Naive thymus-derived CD4-positive, alpha-beta T cell (primary cell): ENCODE measurements at regions not wholly inside any gene's neighbourhood (a gene's known extent, or its start where the extent isn't known, plus 50 kb on each side); places are given as distances from the start of the nearest gene placed in this dataset.

ENCODE experiments used
- ATAC-seq: fragments of 150-1000 bp; cut with Tn5 transposase; 2 replicates; pipeline ENCODE4 v1.10.0; 2021; ENCODE audit warnings: mild to moderate bottlenecking, moderate library complexity
- CTCF ChIA-PET: fragments of 350-600 bp; sonication (Branson Sonifier 250); formaldehyde crosslinking; loops from one replicate; lab custom pipeline; 2021; ENCODE audit warnings: antibody characterized with exemption; lab: Charles Lee
- POLR2A ChIA-PET: fragments of 350-600 bp; sonication (Branson Sonifier 250); formaldehyde crosslinking; loops from one replicate; lab custom pipeline; 2021; ENCODE audit warnings: antibody characterized with exemption, inconsistent platforms; lab: Charles Lee
- DNase-seq, 9 donors: peaks; one replicate each; pipeline versions ENCODE4 v3.0.0 to v3.0.0-alpha.2; 2020 to 2022; ENCODE audit warnings: mixed read lengths in 1 of 9
- H3K27ac ChIP-seq: one replicate; pipeline ENCODE4 v1.7.0; 2013; ENCODE audit warnings: mild to moderate bottlenecking, low read depth, low read length, moderate library complexity
- H3K27me3 ChIP-seq, 2 donors: one replicate each; pipeline ENCODE4 v1.7.0; 2013; ENCODE audit warnings: low read length in 2 of 2, mild to moderate bottlenecking in 2 of 2, moderate library complexity in 2 of 2; ENCODE audit not compliant: control insufficient read depth in 2 of 2, insufficient read depth in 2 of 2
- H3K36me3 ChIP-seq, 3 experiments: 1 replicate in 2 of 3; 2 replicates in 1 of 3; pipeline ENCODE4 v1.7.0; 2013; ENCODE audit warnings: low read length in 3 of 3, mild to moderate bottlenecking in 3 of 3, moderate library complexity in 1 of 3; ENCODE audit not compliant: insufficient read depth in 3 of 3, control insufficient read depth in 2 of 3
- H3K4me1 ChIP-seq, 2 donors: one replicate each; pipeline ENCODE4 v1.7.0; 2013; ENCODE audit warnings: low read length in 2 of 2, mild to moderate bottlenecking in 2 of 2, moderate library complexity in 1 of 2; ENCODE audit not compliant: control insufficient read depth in 2 of 2, insufficient read depth in 2 of 2
- H3K4me3 ChIP-seq: 2 replicates; pipeline ENCODE4 v1.7.0; 2013; ENCODE audit warnings: mild to moderate bottlenecking, low read length
- H3K9me3 ChIP-seq, 3 experiments: 1 replicate in 2 of 3; 2 replicates in 1 of 3; pipeline ENCODE4 v1.7.0; 2013; ENCODE audit warnings: low read length in 3 of 3; ENCODE audit not compliant: control insufficient read depth in 2 of 3
- H3K27ac Mint-ChIP-seq, 9 donors: one replicate each; pipeline ENCODE4 v1.8.0; 2020 to 2022; ENCODE audit warnings: mixed read lengths in 9 of 9, mild to moderate bottlenecking in 8 of 9, moderate library complexity in 5 of 9, inconsistent platforms in 2 of 9
- H3K27me3 Mint-ChIP-seq, 5 donors: one replicate each; pipeline ENCODE4 v1.8.0; 2021 to 2022; ENCODE audit warnings: mixed read lengths in 5 of 5, mild to moderate bottlenecking in 1 of 5
- H3K36me3 Mint-ChIP-seq, 5 donors: one replicate each; pipeline ENCODE4 v1.8.0; 2020 to 2022; ENCODE audit warnings: mixed read lengths in 5 of 5, mild to moderate bottlenecking in 3 of 5, inconsistent platforms in 1 of 5
- H3K4me1 Mint-ChIP-seq, 7 donors: one replicate each; pipeline ENCODE4 v1.8.0; 2020 to 2022; ENCODE audit warnings: mixed read lengths in 7 of 7, mild to moderate bottlenecking in 3 of 7, inconsistent platforms in 1 of 7
- H3K4me3 Mint-ChIP-seq, 10 donors: one replicate each; pipeline ENCODE4 v1.8.0; 2020 to 2022; ENCODE audit warnings: mild to moderate bottlenecking in 10 of 10, mixed read lengths in 10 of 10, moderate library complexity in 6 of 10, inconsistent platforms in 2 of 10
- H3K9me3 Mint-ChIP-seq, 11 donors: one replicate each; pipeline ENCODE4 v1.8.0; 2020 to 2022; ENCODE audit warnings: mixed read lengths in 11 of 11, mild to moderate bottlenecking in 4 of 11, inconsistent platforms in 1 of 11, moderate library complexity in 1 of 11
- intact Hi-C, 2 donors: fragments of 100-400 bp; cut with micrococcal nuclease; formaldehyde crosslinking; loops; one replicate each; pipeline ENCODE4 v1.15.1; 2023

GRCh38 chr13:95360464-95361097, 59.3 kb upstream of the ABCC4 start:
- H3K4me1 ChIP-seq = no peaks in the 10 kb centered on the region
- intact Hi-C loops = no loop called here
- H3K4me1 Mint-ChIP-seq = no peaks in the 10 kb centered on the region
- no peaks in the 10 kb centered on the region for H3K36me3 Mint-ChIP-seq
- no peak overlapping the region for H3K4me3 ChIP-seq
- ChIA-PET POLR2A (no interaction called here), CTCF (no interaction called here)
- DNase-seq = no peak
- H3K27me3 Mint-ChIP-seq = peaks cover 0 to 20% (median 0%) of the 10 kb centered on the region in 5 donors
- no peaks in the 10 kb centered on the region for H3K9me3 ChIP-seq
- H3K27me3 ChIP-seq = no peaks in the 10 kb centered on the region
- no peak overlapping the region for H3K27ac ChIP-seq
- H3K4me3 Mint-ChIP-seq = no peak overlapping the region
- ATAC-seq = no peak
- no peak overlapping the region for H3K27ac Mint-ChIP-seq
- no peaks in the 10 kb centered on the region for H3K36me3 ChIP-seq
- peaks cover 0 to 5% (median 0%) of the 10 kb centered on the region in 11 donors for H3K9me3 Mint-ChIP-seq

GRCh38 chr13:95361686-95362085, 60.4 kb upstream of the ABCC4 start:
- peaks cover 0 to 20% (median 0%) of the 10 kb centered on the region in 5 donors for H3K27me3 Mint-ChIP-seq
- H3K4me3 Mint-ChIP-seq = no peak overlapping the region
- DNase-seq (no peak), ATAC-seq (no peak)
- ChIA-PET CTCF (no interaction called here), POLR2A (no interaction called here)
- no peak overlapping the region for H3K27ac Mint-ChIP-seq
- no peaks in the 10 kb centered on the region for H3K27me3 ChIP-seq
- H3K9me3 Mint-ChIP-seq = peaks cover 0 to 5% (median 0%) of the 10 kb centered on the region in 11 donors
- H3K4me1 ChIP-seq = no peaks in the 10 kb centered on the region
- H3K36me3 ChIP-seq = no peaks in the 10 kb centered on the region
- no peaks in the 10 kb centered on the region for H3K4me1 Mint-ChIP-seq
- H3K9me3 ChIP-seq = no peaks in the 10 kb centered on the region
- no peaks in the 10 kb centered on the region for H3K36me3 Mint-ChIP-seq
- H3K4me3 ChIP-seq = no peak overlapping the region
- intact Hi-C loops = no loop called here
- H3K27ac ChIP-seq = no peak overlapping the region

GRCh38 chr13:95362666-95363065, 61.4 kb upstream of the ABCC4 start:
- no peak overlapping the region for H3K4me3 ChIP-seq
- no peaks in the 10 kb centered on the region for H3K9me3 ChIP-seq
- Mint-ChIP-seq H3K27ac (no peak overlapping the region), H3K27me3 (peaks cover 0 to 20% (median 0%) of the 10 kb centered on the region in 5 donors), H3K9me3 (peaks cover 0 to 5% (median 0%) of the 10 kb centered on the region in 11 donors), H3K36me3 (no peaks in the 10 kb centered on the region), H3K4me1 (no peaks in the 10 kb centered on the region), H3K4me3 (no peak overlapping the region)
- POLR2A ChIA-PET = no interaction called here
- no peaks in the 10 kb centered on the region for H3K4me1 ChIP-seq
- CTCF ChIA-PET = no interaction called here
- ATAC-seq (no peak), DNase-seq (no peak)
- intact Hi-C loops = no loop called here
- no peaks in the 10 kb centered on the region for H3K36me3 ChIP-seq
- no peaks in the 10 kb centered on the region for H3K27me3 ChIP-seq
- H3K27ac ChIP-seq = no peak overlapping the region

GRCh38 chr13:95367309-95367843, 66.1 kb upstream of the ABCC4 start:
- H3K4me1 Mint-ChIP-seq = no peaks in the 10 kb centered on the region
- DNase-seq = no peak
- ChIA-PET POLR2A (no interaction called here), CTCF (no interaction called here)
- no peaks in the 10 kb centered on the region for H3K36me3 ChIP-seq
- peaks cover 0 to 5% (median 0%) of the 10 kb centered on the region in 11 donors for H3K9me3 Mint-ChIP-seq
- H3K9me3 ChIP-seq = no peaks in the 10 kb centered on the region
- H3K27me3 ChIP-seq = no peaks in the 10 kb centered on the region
- H3K27ac ChIP-seq = no peak overlapping the region
- no peak overlapping the region for H3K4me3 ChIP-seq
- intact Hi-C loops = no loop called here
- peaks cover 0 to 4% (median 0%) of the 10 kb centered on the region in 5 donors for H3K36me3 Mint-ChIP-seq
- H3K4me3 Mint-ChIP-seq = no peak overlapping the region
- H3K4me1 ChIP-seq = no peaks in the 10 kb centered on the region
- H3K27ac Mint-ChIP-seq = no peak overlapping the region
- no peak for ATAC-seq
- H3K27me3 Mint-ChIP-seq = peaks cover 0 to 4% (median 0%) of the 10 kb centered on the region in 5 donors

- ChIA-PET POLR2A (no interaction called here), CTCF (interaction anchor here (0.6 kb wide), 1 partner anchor 179 kb away, joined by 4 read pairs; no protein-coding TSS in a partner anchor)
- no peak for ATAC-seq
- H3K4me3 ChIP-seq = no peak overlapping the region
- intact Hi-C loops = no loop called here
- no peaks in the 10 kb centered on the region for H3K36me3 ChIP-seq
- H3K27ac Mint-ChIP-seq = peak overlapping the region in 1 of 9 donors; percentile 34
- peaks cover 0 to 4% (median 0%) of the 10 kb centered on the region in 5 donors for H3K36me3 Mint-ChIP-seq
- H3K9me3 Mint-ChIP-seq = peaks cover 0 to 5% (median 0%) of the 10 kb centered on the region in 11 donors
- no peaks in the 10 kb centered on the region for H3K27me3 ChIP-seq
- no peaks in the 10 kb centered on the region for H3K4me1 ChIP-seq
- H3K4me3 Mint-ChIP-seq = no peak overlapping the region
- H3K27ac ChIP-seq = no peak overlapping the region
- DNase-seq = no peak
- no peaks in the 10 kb centered on the region for H3K9me3 ChIP-seq
- H3K4me1 Mint-ChIP-seq = no peaks in the 10 kb centered on the region
- no peaks in the 10 kb centered on the region for H3K27me3 Mint-ChIP-seq
Observed at GRCh38 chr13:95368998-95369397, 67.7 kb upstream of the ABCC4 start.

- CTCF ChIA-PET = interaction anchor here (2.3 kb wide), 1 partner anchor 186 kb away, joined by 6 read pairs; no protein-coding TSS in a partner anchor
- intact Hi-C loops = no loop called here
- DNase-seq (no peak), ATAC-seq (no peak)
- Histone ChIP-seq H3K9me3 (no peaks in the 10 kb centered on the region), H3K27ac (no peak overlapping the region), H3K4me1 (no peaks in the 10 kb centered on the region), H3K4me3 (no peak overlapping the region), H3K27me3 (no peaks in the 10 kb centered on the region), H3K36me3 (no peaks in the 10 kb centered on the region)
- peaks cover 0 to 17% (median 8%) of the 10 kb centered on the region in 5 donors for H3K27me3 Mint-ChIP-seq
- no peak overlapping the region for H3K27ac Mint-ChIP-seq
- H3K36me3 Mint-ChIP-seq = no peaks in the 10 kb centered on the region
- H3K9me3 Mint-ChIP-seq = peaks cover 0 to 1% (median 0%) of the 10 kb centered on the region in 11 donors
- H3K4me1 Mint-ChIP-seq = peaks cover 0 to 5% (median 0%) of the 10 kb centered on the region in 7 donors
- POLR2A ChIA-PET = no interaction called here
- H3K4me3 Mint-ChIP-seq = no peak overlapping the region
Observed at GRCh38 chr13:95375706-95376105, 74.5 kb upstream of the ABCC4 start.

- Mint-ChIP-seq H3K4me1 (peaks cover 0 to 6% (median 0%) of the 10 kb centered on the region in 7 donors), H3K36me3 (no peaks in the 10 kb centered on the region), H3K27me3 (peaks cover 0 to 17% (median 11%) of the 10 kb centered on the region in 5 donors), H3K4me3 (no peak overlapping the region), H3K9me3 (no peaks in the 10 kb centered on the region), H3K27ac (no peak overlapping the region)
- ChIA-PET CTCF (interaction anchor here (1.3 to 3.3 kb wide), 3 partner anchors 82 to 190 kb away, joined by 4 to 21 read pairs (median 4); no protein-coding TSS in a partner anchor), POLR2A (no interaction called here)
- H3K4me3 ChIP-seq = no peak overlapping the region
- DNase-seq = no peak
- ATAC-seq = no peak
- H3K27me3 ChIP-seq = no peaks in the 10 kb centered on the region
- H3K36me3 ChIP-seq = no peaks in the 10 kb centered on the region
- H3K27ac ChIP-seq = no peak overlapping the region
- intact Hi-C loops = no loop called here
- no peaks in the 10 kb centered on the region for H3K9me3 ChIP-seq
- no peaks in the 10 kb centered on the region for H3K4me1 ChIP-seq
Observed at GRCh38 chr13:95378603-95379002, 77.4 kb upstream of the ABCC4 start.
